HG02798 (cell line): ENCODE measurements at regions not wholly inside any gene's neighbourhood (a gene's known extent, or its start where the extent isn't known, plus 50 kb on each side); places are given as distances from the start of the nearest gene placed in this dataset.

ENCODE experiments used
- ATAC-seq: cut with Tn5 transposase; IDR thresholded peaks from one replicate; pipeline ENCODE4 v1.9.1; 2021; ENCODE audit warnings: mild to moderate bottlenecking; ENCODE audit not compliant: unreplicated experiment, poor library complexity

- ATAC-seq = no peak
These were observed 148.4 kb upstream of the HMCN1 start for GRCh38 chr1:185585770-185586169.

- no peak for ATAC-seq
These were observed 152.0 kb upstream of the HMCN1 start for GRCh38 chr1:185581961-185582725.

GRCh38 chr1:185581020-185581419 is 153.2 kb upstream of the HMCN1 start:
- ATAC-seq = no peak

- ATAC-seq = no peak
These were observed 155.9 kb upstream of the HMCN1 start for GRCh38 chr1:185578293-185578692.

- ATAC-seq = no peak
These were observed 159.9 kb upstream of the HMCN1 start for GRCh38 chr1:185574139-185574875.

- ATAC-seq = no peak
These were observed 160.5 kb upstream of the HMCN1 start for GRCh38 chr1:185573677-185574076.

- ATAC-seq = no peak
These were observed 161.0 kb upstream of the HMCN1 start for GRCh38 chr1:185573162-185573561.

- ATAC-seq = no peak
These were observed 163.2 kb upstream of the HMCN1 start for GRCh38 chr1:185570962-185571361.

GRCh38 chr1:185568155-185569123 is 165.8 kb upstream of the HMCN1 start:
- ATAC-seq = peak; percentile 45

- no peak for ATAC-seq
These were observed 166.8 kb upstream of the HMCN1 start for GRCh38 chr1:185567440-185567839.

GRCh38 chr1:185566995-185567394 is 167.2 kb upstream of the HMCN1 start:
- ATAC-seq = no peak

GRCh38 chr1:185565302-185565701 is 168.9 kb upstream of the HMCN1 start:
- ATAC-seq = no peak

GRCh38 chr1:185564816-185565215 is 169.4 kb upstream of the HMCN1 start:
- ATAC-seq = no peak

- no peak for ATAC-seq
These were observed 171.5 kb upstream of the HMCN1 start for GRCh38 chr1:185562461-185563359.

GRCh38 chr1:185561629-185562028 is 172.6 kb upstream of the HMCN1 start:
- no peak for ATAC-seq

GRCh38 chr1:185560760-185561159 is 173.4 kb upstream of the HMCN1 start:
- no peak for ATAC-seq

- ATAC-seq = peak; percentile 96
These were observed 174.4 kb upstream of the HMCN1 start for GRCh38 chr1:185559684-185560331.

GRCh38 chr1:185559151-185559550 is 175.0 kb upstream of the HMCN1 start:
- no peak for ATAC-seq

GRCh38 chr1:185556561-185556960 is 177.6 kb upstream of the HMCN1 start:
- ATAC-seq = no peak
